Umbilical cord (tissue), 1 donor: ENCODE measurements at regions not wholly inside any gene's neighbourhood (a gene's known extent, or its start where the extent isn't known, plus 50 kb on each side); places are given as distances from the start of the nearest gene placed in this dataset.
"Not testable (repeated sequence)": the region's sequence is repeated elsewhere in the genome, so short reads cannot be mapped to it uniquely, and the experiment has no call there.

Experiments
- DNase-seq: peaks from one replicate; pipeline ENCODE4 v3.0.0-alpha.2; 2015; ENCODE audit warnings: low spot score

DNA sequence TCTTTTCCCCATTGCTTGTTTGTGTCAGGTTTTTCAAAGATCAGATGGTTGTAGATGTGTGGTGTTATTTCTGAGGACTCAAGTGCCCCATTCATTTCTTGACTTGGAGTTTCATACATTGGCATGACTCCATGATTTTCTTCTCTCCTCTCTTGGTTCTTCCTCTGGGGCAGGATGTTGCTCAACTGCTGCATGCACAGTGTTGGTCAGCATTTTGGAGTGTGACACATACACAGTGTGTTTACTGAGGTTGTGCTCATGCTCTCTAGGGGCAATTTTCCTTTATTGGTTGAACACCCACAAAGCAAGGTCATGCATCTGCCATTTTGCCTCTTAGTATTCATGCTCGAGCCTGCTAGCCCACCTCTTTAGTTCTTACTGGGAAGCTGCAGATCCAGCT lies 1993.8 kb downstream of the ARAP2 start:
- DNase-seq: no peak

DNA sequence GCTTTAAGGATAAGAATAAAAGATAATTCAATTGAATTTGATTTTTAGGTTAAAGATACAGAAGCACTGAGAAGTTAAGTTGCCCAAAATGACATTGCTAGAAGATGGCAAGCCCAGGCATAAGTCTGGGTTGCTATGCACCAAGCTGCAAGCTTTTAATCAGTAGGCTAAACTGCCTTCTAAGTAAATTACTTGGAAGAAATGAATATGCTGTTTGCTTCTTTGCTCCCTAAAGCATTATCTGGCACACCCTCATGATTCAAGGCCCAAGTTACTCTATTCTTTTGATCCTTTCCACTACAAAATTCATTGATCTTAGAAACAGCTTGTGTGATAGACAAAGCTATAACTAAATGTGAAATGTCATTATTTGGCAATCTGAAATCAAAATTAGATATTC lies 1991.1 kb downstream of the ARAP2 start:
- DNase-seq: no peak

DNA sequence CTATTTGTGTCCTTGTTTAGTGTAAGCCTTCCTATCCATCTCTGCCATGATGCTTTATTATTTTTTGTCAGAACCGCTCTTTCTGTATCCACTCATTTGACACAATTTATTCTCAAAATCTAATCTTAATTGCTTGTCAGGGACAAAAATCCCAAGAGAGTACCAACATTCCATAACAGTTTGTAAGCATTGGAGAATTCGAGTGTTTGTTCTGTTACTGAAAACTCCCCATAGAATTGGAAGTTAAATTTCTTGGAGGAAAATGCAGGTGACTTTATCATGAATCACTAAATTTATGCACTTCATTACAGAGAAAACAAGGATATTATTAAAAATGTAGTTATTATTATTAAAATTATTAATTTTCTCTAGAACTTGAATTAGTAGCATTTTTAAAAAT lies 1986.1 kb downstream of the ARAP2 start:
- DNase-seq: no peak

DNA sequence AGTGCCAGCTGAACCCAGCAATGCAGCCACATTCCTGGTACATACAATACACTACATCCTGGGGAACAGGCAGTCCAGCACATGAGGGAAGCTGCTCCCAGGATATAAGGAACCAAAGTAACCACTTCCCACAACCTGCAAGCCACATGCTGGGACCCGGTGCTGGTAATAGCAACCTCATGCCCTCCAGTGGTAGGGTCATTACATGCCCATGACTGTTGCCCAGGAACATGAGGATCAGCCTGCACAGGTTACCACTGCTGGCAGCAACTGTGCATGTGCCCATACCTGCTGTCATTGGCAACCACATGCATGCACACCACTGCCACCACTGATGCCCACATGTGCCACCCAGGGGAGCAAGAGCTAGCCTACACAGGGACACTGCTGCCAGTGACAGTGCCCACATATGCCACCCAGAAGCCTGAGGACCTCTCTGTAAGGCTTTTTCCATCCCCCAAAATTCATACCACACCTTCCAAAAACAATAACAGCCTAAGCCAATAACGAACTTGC lies 1982.5 kb downstream of the ARAP2 start:
- DNase-seq: no peak

DNA sequence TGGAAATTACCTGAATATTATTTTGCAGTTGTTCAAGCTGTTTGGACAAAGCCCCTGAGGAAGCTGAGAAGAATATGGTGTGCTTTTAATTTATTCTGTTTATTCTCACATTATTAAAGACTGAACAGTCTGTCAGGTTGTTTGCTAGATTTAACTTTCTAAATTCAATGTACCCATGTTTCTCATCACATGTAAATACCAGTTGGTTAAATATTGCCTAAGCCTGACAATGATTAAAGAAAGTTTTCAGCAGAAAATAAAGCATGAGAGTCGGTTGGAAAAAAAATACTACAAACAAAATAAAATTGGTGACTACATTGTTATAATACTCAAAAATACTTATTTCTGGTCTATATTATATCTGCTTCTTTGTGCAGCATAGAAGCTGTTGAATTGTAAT lies 1974.7 kb downstream of the ARAP2 start:
- no peak for DNase-seq

DNA sequence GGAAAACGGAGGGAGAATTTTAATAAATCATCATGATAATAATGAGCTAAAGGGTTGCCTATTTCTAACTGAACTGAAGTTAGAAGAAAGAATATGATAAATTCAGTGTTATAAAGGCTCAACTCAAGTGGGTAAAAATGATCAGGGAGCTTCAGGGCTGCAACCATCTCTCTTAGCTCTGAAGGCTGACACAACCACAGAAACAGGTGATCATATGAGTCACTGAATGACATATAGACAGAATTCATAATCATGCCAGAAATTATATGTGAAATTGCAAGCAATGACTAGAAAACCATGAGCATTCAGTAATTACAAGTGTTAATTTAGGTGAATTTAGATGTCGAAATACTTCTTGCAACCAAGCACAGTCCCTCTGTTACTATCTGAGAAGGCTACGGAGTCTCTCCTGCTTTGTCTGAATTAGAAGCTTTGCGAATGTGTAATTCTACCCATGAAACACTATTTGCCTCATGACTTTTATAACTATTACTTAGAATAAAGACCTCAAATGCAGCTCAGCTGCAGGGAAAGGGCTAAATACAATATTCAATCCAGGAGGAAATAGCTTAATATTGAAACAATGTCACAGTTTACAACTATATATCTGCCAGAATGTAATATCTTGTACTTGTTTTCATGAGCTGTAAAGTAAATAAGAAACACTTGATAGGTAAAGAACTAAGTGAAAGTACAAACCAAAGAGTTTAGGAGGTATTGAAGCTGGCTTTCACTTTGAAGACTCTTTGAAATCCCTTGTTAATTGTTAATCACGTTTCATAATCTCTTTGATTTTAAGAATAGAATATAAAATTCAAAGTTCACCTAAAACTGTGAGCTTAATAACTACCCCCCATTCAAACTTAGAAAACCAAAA lies 1972.6 kb downstream of the ARAP2 start:
- no peak for DNase-seq

DNA sequence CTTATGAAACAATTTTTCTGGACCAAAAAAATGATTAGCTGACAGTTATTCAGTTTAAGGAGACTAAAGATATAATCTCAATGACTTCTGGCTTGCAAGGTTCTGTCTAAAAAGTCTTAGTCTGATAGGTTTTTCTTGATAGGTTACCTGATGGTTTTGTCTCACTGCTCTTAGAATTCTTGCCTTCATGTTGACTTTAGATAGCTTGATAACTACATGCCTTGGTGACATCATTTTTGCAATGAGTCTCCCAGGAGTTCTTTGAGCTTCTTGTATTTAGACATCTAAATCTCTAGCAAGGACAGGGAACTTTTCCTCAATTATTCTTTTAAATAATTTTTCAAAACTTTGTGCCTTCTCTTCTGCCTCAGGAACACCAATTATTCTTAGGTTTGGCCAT lies 1965.3 kb downstream of the ARAP2 start:
- DNase-seq: no peak

DNA sequence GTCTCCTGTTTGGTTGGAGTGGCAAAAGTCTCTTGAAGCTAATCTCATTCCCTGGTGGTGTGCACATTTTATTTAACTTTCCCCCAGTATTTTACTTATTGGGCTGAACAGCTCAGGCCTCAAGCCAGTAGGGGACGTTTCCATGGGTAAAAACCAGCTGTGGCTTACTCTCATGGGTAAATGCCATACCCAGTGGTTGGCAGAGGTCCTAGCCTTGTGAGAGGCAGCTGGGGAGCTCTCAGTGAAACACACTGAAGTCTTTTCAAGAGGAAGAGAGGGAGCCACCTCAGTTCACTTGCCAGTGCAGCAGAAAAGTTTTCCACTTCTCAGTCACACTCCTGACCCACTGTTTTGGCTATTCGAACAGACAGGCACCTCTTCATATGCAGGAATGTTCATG lies 1964.2 kb downstream of the ARAP2 start:
- DNase-seq: no peak

DNA sequence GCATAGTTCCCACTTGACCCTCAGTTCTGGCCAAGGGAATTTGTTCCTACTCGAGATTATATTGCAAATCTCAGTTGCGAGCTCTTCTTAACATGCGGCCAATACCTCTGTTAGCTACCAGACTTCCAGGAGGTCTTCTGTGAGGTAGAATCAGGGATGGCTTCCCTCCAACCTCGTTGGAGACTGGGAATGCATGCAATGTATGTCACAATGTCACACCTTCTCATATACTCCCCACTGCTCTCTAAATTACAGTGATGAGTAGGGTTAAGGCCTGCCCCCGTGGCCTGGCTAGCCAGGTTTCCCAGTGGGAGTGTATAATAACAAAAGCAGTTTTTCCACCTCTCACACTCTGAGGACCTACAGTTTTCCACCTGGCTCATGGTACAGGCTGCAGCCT lies 1962.5 kb downstream of the ARAP2 start:
- DNase-seq: no peak

DNA sequence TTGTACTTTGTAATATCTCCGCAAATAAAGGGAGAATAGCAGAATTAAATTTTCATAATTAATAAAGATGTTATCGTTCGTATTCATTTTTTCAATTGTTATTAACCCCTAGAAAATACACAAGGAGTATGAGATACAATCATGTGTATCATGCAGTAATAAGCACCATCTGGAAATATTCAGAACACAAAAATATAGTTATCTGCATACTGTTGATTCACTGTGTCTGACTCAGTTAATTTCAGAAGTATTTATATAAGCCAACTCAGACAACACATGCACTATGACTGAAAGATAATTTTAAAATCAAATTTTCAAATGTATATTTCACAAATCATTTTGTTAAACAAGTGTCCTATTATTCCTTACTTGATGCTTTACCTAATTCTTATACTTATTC lies 1954.8 kb downstream of the ARAP2 start:
- no peak for DNase-seq

DNA sequence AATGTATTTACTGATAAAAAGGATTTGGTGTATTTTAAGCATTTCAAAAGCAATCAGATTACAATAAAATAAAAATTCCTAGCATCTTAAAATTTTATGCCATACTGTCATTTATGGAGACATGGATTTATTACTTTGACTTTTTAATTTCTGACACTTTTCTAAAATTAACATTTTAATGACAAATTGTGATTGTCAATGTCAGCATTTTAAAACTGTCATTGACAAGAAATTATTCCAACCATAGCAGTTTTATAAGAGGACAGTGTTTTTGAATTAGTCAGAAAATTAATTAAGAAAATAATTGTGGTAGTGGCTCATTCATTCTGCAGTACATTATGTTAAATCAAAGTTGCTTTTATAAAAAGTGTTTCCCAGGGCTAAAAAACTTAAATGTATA lies 1954.4 kb downstream of the ARAP2 start:
- DNase-seq: no peak

DNA sequence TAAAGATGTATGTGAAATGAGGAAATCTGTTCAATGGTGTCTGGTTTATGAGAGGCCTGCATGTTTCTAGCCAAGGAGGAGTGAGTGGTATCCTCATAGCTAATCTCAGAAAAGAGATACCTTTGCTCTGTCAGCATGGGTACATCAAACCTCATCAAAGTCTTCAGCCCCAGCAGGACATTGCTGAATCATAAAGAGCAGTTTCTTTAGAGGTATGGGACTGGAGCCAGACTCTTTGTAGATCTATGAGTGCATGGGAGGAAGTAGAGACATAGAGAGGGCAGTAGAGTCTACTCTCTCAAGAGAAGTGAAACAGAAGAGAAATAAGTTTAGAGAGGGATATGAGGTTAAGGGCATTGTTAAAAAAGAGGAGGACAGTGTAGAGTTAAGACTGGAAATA lies 1950.9 kb downstream of the ARAP2 start:
- no peak for DNase-seq

DNA sequence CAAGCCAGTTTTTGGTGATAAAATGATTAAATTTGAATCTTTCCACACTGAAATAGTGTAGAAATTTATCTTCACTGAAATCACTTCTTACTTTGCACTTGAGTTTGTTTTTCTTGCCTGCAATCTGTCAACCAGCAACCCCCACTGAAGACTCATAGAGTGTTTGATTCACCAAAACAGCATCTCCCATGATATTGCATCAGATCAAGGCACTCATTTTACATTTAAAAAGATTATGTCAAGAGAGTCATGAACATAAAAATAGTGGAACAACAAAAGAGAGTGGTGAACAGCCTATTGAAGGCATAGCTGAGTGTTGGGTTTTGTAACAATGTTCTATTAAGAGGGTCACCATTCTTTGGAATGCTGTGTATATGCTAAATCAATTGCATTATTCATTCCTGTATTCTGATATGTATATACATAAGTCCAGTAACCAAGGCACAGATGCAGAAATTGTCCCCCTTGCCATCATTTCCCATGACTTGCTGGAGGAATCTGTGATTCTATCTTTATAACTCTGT lies 1934.9 kb downstream of the ARAP2 start:
- no peak for DNase-seq

DNA sequence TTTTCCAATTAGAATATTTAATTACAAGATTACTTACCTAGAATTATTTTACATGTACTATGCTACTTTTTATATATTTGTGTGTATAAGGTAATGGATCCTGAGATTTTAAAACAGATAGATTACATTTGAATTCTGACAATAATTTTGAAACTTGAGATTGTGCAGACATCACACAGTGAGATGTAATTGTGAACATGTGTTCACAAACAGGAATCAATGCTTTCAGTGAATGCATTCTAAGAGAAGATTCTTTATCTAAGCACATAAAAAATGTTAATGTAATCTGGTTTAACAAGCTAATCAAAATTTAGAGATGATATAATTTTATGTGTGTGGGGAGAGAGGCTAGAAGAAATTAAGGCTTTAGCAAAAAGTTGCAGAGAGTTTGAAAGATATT lies 1925.5 kb downstream of the ARAP2 start:
- no peak for DNase-seq

DNA sequence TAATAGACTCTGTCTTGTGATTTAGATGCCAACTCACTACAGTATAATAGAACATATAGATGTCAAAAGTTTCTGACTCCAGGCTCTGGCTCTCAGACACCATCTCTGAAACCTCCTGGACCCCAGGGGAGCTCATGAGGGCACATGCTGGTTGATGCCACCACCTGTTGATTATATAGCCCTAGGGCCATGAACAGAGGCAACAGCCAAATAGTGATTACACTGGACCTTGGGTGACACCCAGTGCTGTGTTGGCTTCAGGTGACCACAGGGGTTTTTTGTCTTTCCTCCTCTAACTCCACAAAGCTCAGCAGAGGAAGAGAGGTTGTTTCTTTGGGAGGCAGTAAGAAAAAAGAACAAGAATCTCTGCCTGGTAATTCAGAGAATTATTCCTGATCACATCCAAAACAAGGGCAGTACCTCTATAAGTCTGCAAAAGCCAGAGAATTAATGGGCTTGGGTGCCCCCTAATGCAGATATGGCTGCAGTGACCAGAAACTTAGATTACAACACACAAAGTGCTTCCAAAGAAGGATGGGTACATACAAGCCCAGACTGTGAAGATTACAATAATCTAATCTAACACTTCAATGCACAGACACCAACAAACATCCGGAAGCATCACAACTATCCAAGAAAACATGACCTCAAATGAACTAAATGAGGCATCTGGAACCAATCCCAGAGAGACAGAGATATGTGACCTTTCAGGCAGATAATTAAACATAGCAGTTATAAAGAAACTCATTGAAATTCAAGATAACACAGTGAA lies 1920.6 kb downstream of the ARAP2 start:
- DNase-seq: no peak

DNA sequence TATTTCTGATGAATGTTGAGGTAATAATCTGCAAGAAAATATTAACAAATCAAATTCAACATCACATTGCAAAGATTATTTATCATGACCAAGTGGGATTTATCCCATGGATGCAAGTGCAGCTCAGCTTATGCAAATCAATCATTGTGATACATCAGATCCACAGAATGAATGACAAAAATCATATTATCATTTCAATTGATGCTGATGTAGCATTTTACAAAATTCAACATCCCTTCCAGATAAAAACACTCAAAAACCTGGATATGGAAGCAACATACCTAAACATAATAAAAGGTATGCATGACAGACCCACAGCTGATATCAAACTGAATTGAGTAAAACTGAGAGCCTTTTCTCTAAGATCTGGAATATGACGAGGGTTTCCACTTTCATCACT lies 1915.4 kb downstream of the ARAP2 start:
- no peak for DNase-seq

DNA sequence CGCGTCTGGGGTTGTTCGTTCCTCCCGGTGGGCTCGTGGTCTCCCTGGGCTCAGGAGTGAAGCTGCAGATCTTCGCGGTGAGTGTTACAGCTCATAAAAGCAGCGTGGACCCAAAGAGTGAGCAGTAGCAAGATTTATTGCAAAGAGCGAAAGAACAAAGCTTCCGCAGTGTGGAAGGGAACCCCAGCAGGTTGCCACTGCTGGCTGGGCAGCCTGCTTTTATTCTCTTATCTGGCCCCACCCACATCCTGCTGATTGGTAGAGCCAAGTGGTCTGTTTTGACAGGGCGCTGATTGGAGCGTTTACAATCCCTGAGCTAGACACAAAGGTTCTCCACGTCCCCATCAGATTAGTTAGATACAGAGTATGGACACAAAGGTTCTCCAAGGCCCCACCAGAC lies 1909.2 kb downstream of the ARAP2 start:
- not testable (repeated sequence) for DNase-seq

DNA sequence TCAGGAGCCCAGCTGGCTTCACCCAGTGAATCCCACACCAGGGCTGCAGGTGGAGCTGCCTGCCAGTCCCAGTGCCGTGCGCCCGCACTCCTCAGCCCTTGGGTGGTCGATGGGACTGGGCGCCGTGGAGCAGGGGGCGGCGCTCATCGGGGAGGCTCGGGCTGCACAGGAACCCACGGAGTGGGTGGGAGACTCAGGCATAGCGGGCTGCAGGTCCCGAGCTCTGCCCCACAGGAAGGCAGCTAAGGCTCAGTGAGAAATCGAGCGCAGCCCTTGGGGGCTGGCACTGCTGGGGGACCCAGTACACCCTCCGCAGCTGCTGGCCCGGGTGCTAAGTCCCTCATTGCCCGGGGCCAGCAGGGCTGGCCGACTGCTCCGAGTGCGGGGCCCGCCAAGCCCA lies 1908.8 kb downstream of the ARAP2 start:
- DNase-seq: not testable (repeated sequence)

DNA sequence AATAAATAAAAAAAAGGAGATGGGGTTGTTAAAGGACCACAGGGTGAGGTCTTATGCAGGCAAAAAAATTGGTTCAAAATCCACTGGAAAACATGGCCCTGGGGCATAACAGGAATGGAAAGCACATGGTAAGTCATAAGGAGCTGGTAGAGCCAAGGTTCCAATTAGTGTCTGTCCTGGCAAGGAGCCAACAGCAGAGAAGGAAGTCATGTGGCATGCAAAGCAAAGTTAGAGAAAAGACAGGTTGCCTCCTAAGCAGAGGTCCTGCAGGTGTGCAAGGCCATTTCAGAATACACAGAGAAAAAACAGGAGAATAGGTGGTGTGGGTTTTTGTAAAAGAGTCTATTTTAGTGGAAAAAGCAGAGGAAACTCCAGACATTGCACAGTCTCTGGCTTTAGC lies 1881.7 kb downstream of the ARAP2 start:
- DNase-seq: no peak

DNA sequence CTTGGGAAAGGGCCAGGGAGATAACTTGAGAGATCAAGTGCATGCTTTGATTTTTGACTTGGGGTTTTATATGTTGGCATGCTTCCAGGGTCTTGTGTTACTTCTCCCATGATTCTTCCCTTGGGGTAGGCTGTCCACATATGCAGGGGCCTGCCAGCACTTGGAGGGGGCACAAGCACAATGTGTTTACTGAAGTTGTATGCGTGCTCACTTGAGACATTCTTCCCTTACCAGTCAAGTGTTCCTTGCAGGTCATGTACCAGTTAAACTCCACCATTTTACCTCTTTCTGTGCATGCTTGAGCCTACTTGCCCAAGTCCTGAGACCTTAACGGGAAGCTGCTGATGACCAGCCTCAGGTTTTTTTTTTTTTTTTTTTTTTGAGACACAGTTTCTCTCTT lies 1880.5 kb downstream of the ARAP2 start:
- DNase-seq: no peak

DNA sequence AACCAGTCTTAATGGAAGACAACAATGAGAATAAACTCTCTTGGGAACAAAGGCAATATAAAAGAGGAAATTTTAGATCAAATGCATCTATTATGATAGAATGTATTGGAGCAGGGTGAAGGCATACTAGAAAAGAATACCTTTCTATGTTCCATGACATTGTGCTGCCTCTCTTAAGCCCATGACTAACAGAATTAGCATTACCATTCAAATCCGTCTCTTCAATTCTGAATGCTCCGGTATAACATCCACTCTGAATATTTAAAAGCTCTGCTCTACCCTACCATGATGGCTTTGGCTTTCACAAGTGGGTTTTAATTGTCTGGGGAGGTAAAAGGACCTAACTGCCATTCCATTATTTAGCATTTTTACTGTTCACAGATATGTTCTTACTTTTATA lies 1878.4 kb downstream of the ARAP2 start:
- DNase-seq: no peak

DNA sequence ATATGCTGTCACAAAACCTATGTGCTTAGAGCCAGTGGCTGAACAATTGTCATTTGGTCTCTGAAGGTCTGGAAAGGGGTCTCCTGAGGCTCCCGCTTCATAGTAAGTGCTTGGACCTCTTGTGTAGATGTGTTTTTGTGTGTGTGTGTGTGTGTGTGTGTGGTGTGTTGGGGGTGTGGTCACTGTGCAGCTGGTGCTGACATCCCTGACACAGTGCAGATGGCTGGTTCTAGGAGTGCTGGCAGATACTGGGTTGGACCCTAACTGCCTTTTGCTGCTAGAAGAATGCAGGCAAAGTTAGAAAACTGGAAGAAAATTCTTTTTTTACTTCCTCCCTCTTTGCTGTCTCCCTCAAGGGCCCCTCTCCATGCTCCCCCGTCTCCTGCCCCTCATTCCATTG lies 1872.6 kb downstream of the ARAP2 start:
- peak; percentile 3 for DNase-seq

DNA sequence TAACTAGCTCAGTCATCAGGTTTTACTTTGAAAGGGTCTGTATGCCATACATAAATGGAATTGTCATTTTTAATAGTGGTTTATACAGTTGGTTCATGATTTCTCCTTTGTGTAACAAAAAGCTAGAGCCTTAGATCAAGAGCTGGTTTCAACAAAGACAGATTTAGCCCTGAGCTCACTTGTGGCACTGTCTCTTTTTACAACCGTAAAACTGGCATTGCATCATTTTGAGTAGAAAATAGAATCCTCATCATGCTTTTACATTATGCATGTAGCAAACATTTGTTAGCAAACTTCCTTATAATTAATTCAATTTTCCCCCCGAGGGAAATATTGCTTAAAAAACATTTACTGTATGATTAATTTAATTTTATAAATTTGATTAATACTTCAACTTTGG lies 1871.5 kb downstream of the ARAP2 start:
- DNase-seq: no peak
